Right lobe of liver (tissue), 6 donors: ENCODE measurements at regions not wholly inside any gene's neighbourhood (a gene's known extent, or its start where the extent isn't known, plus 50 kb on each side); places are given as distances from the start of the nearest gene placed in this dataset.

Experiments used
- ATAC-seq, 4 donors: fragments of 200-7000 bp; cut with Tn5 transposase; one replicate each; pipeline ENCODE4 v1.9.1; 2020; ENCODE audit warnings: mild to moderate bottlenecking in 4 of 4, moderate library complexity in 4 of 4
- DNase-seq, 3 donors: peaks; one replicate each; pipeline ENCODE4 v3.0.0-alpha.2; 2020
- H3K27ac ChIP-seq, 3 donors: fragments of 200-600 bp; one replicate each; pipeline ENCODE4 v1.8.0; 2022
- H3K27me3 ChIP-seq, 2 donors: fragments of 200-600 bp; one replicate each; pipeline ENCODE4 v1.8.0; 2022
- H3K36me3 ChIP-seq, 4 donors: fragments of 200-600 bp; sonication (generic) in 1 of 4; one replicate each; pipeline versions ENCODE4 v1.5.1 to v1.8.0; 2017 to 2022; ENCODE audit warnings: control low read depth in 1 of 4
- H3K4me1 ChIP-seq, 4 donors: fragments of 200-600 bp; sonication (generic) in 1 of 4; one replicate each; pipeline versions ENCODE4 v1.5.1 to v1.8.0; 2017 to 2022; ENCODE audit warnings: control low read depth in 1 of 4
- H3K4me3 ChIP-seq, 3 donors: fragments of 200-600 bp; one replicate each; pipeline ENCODE4 v1.8.0; 2022
- H3K9me3 ChIP-seq, 4 donors: fragments of 200-600 bp; sonication (generic) in 1 of 4; one replicate each; pipeline versions ENCODE4 v1.5.1 to v1.8.0; 2017 to 2022; ENCODE audit warnings: control low read depth in 1 of 4
- CTCF ChIP-seq, 4 donors: fragments of 200-600 bp in 3 of 4; fragments of 450-650 bp in 1 of 4; IDR thresholded peaks; one replicate each; pipeline versions ENCODE4 v1.5.1 to v1.8.0; 2016 to 2022; ENCODE audit warnings: antibody characterized with exemption in 4 of 4, mild to moderate bottlenecking in 2 of 4
- POLR2A ChIP-seq: fragments of 450-650 bp; IDR thresholded peaks from one replicate; pipeline ENCODE4 v1.6.1; 2017; ENCODE audit warnings: antibody characterized with exemption, mild to moderate bottlenecking
- WGBS: methylation state at CpG from one replicate; pipeline ENCODE4 v1.1.6; 2018; ENCODE audit warnings: low coverage, low lambda C conversion rate; ENCODE audit not compliant: insufficient coverage; ENCODE audit errors: missing lambda C conversion rate; 5-methylcytosine and 5-hydroxymethylcytosine counted together
- intact Hi-C, 2 donors: fragments of 100-400 bp; cut with DNase I; formaldehyde crosslinking; loops; one replicate each; pipeline versions ENCODE4 v1.11.2 to v1.14.1; 2022
- donor health status: DM: no; HTN: yes; CAD: no.
- donor health status: DM: no; HTN: no; CAD: no.
- donor health status: DM: no; HTN: no; CAD: no.
- donor health status: DM: no; HTN: yes; CAD: no.
- donor health status: DM: no; HTN: yes; CAD: no.

- WGBS, result 40% methylated on average over 1 of the region's 2 CpGs
- H3K27ac ChIP-seq, result no peak overlapping the region
- no peaks in the 10 kb centered on the region for H3K4me1 ChIP-seq
- TF ChIP-seq CTCF (IDR thresholded peaks at IDR 0.05), result no peak
- intact Hi-C loops, result no loop called here
- H3K4me3 ChIP-seq, result no peak overlapping the region
- no peaks in the 10 kb centered on the region for H3K9me3 ChIP-seq
- H3K27me3 ChIP-seq, result no peaks in the 10 kb centered on the region
- DNase-seq (no peak), ATAC-seq (no peak)
- H3K36me3 ChIP-seq, result no peaks in the 10 kb centered on the region
Observed at GRCh38 chr10:85317827-85318226, 989.4 kb downstream of the CCSER2 start.

- ATAC-seq, result no peak
- no peak for DNase-seq
Observed at GRCh38 chr10:85318809-85319807, 990.7 kb downstream of the CCSER2 start.

GRCh38 chr10:85319826-85320225, 991.4 kb downstream of the CCSER2 start:
- no peak for ATAC-seq

More at GRCh38 chr10:85318809-85319807, 990.7 kb downstream of the CCSER2 start:
- Histone ChIP-seq H3K9me3 (no peaks in the 10 kb centered on the region), H3K27ac (no peak overlapping the region), H3K36me3 (no peaks in the 10 kb centered on the region), H3K27me3 (no peaks in the 10 kb centered on the region), H3K4me3 (no peak overlapping the region), H3K4me1 (no peaks in the 10 kb centered on the region)
- WGBS, result 68% methylated on average over 9 of the region's 9 CpGs
- intact Hi-C loops, result no loop called here
- TF ChIP-seq POLR2A (no peak), CTCF (IDR thresholded peaks at IDR 0.05) (no peak)

GRCh38 chr10:85333594-85333993, 1005.2 kb downstream of the CCSER2 start:
- no peak overlapping the region for H3K4me3 ChIP-seq
- H3K36me3 ChIP-seq, result no peaks in the 10 kb centered on the region
- no peak overlapping the region for H3K27ac ChIP-seq
- ATAC-seq (peak in 1 of 4 donors; percentile 40), DNase-seq (no peak)
- no peak for TF ChIP-seq POLR2A
- no peak for TF ChIP-seq CTCF (IDR thresholded peaks at IDR 0.05)
- WGBS, result no CpG with 5 or more reads among the region's 3 CpGs
- H3K9me3 ChIP-seq, result peaks cover 0 to 4% (median 0%) of the 10 kb centered on the region in 4 donors
- no peaks in the 10 kb centered on the region for H3K27me3 ChIP-seq
- H3K4me1 ChIP-seq, result no peaks in the 10 kb centered on the region
- intact Hi-C loops, result no loop called here

More at GRCh38 chr10:85319826-85320225, 991.4 kb downstream of the CCSER2 start:
- H3K27me3 ChIP-seq, result no peaks in the 10 kb centered on the region
- H3K36me3 ChIP-seq, result no peaks in the 10 kb centered on the region
- no peak for TF ChIP-seq CTCF (IDR thresholded peaks at IDR 0.05)
- TF ChIP-seq POLR2A, result no peak
- no peak overlapping the region for H3K27ac ChIP-seq
- H3K9me3 ChIP-seq, result no peaks in the 10 kb centered on the region
- WGBS, result no CpG with 5 or more reads among the region's 3 CpGs
- intact Hi-C loops, result no loop called here
- peak in 1 of 3 donors; percentile 44 for DNase-seq
- H3K4me1 ChIP-seq, result no peaks in the 10 kb centered on the region
- H3K4me3 ChIP-seq, result no peak overlapping the region
